ENCODE measurements at regions not wholly inside any gene's neighbourhood (a gene's known extent, or its start where the extent isn't known, plus 50 kb on each side); places are given as distances from the start of the nearest gene placed in this dataset.
"Not testable (repeated sequence)": the region's sequence is repeated elsewhere in the genome, so short reads cannot be mapped to it uniquely, and the experiment has no call there.

DNA sequence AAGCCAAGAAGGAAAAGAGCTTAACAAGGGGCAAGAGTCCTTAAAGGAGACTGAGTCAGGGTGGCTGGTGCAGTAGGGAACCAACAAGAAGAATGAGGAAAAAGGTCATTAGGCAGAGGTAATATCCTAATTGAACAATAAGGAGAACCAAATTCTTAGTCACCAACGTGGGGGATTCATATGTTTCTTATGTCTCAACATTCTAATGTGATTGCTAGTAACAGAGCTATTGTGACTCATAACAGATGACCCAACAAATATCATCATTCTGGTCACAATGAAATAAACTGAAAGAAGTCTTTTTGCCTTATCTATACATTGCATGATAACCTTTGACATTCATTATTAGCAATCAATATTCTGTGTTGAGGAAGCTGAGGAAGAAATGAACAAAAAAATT is 101.6 kb downstream of the RAP2A start:
- TF ChIP-seq, protein P1, sequence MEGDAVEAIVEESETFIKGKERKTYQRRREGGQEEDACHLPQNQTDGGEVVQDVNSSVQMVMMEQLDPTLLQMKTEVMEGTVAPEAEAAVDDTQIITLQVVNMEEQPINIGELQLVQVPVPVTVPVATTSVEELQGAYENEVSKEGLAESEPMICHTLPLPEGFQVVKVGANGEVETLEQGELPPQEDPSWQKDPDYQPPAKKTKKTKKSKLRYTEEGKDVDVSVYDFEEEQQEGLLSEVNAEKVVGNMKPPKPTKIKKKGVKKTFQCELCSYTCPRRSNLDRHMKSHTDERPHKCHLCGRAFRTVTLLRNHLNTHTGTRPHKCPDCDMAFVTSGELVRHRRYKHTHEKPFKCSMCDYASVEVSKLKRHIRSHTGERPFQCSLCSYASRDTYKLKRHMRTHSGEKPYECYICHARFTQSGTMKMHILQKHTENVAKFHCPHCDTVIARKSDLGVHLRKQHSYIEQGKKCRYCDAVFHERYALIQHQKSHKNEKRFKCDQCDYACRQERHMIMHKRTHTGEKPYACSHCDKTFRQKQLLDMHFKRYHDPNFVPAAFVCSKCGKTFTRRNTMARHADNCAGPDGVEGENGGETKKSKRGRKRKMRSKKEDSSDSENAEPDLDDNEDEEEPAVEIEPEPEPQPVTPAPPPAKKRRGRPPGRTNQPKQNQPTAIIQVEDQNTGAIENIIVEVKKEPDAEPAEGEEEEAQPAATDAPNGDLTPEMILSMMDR (conservative IDR thresholded peaks at IDR 0.05) = no peak
- no peak for TF ChIP-seq ZFX (IDR thresholded peaks at IDR 0.05)
- H3K27ac ChIP-seq = no peak overlapping the region

DNA sequence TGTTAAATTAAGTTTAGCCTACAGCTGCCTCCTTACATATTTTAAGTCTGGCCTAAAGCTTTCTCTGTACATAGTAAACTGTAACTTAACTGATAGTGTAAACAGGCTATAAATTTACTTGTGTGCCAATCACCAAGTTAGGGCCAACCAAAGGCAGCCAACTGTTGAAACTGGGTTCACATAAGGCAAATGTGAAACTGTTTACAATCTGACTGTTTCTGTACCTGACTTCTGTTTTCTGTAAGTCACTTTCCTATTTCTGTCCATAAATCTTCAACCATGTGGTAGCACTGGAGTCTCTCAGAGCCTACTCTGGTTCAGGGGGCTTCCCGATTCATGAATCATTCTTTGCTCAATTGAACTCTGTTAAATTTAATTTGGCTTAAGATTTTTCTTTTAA is 103.1 kb downstream of the RAP2A start:
- no peak for TF ChIP-seq ZFX (IDR thresholded peaks at IDR 0.05)
- TF ChIP-seq, protein P1 (conservative IDR thresholded peaks at IDR 0.05) = no peak
- H3K27ac ChIP-seq = no peak overlapping the region

DNA sequence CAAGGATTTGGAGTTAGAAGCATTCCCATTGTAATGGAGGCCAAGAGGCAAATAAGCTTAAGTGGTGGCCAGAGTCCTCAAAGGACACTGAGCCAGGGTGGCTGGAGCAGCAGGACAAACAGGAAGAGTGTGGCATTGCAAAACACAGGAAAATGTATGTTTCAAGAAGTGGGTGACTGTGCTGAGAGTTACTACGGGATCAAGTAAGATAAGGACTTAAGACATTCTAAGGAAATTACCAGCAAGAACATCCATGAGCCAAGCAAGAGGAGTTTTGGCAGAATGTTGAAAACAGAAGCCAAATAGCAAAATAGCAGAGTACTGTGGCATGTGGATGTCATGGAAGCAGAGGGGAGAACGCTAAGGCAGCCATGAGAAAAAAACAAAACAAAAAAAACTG is 104.2 kb downstream of the RAP2A start:
- TF ChIP-seq, protein P1 (conservative IDR thresholded peaks at IDR 0.05) = no peak
- no peak for TF ChIP-seq ZFX (IDR thresholded peaks at IDR 0.05)
- H3K27ac ChIP-seq = no peak overlapping the region

DNA sequence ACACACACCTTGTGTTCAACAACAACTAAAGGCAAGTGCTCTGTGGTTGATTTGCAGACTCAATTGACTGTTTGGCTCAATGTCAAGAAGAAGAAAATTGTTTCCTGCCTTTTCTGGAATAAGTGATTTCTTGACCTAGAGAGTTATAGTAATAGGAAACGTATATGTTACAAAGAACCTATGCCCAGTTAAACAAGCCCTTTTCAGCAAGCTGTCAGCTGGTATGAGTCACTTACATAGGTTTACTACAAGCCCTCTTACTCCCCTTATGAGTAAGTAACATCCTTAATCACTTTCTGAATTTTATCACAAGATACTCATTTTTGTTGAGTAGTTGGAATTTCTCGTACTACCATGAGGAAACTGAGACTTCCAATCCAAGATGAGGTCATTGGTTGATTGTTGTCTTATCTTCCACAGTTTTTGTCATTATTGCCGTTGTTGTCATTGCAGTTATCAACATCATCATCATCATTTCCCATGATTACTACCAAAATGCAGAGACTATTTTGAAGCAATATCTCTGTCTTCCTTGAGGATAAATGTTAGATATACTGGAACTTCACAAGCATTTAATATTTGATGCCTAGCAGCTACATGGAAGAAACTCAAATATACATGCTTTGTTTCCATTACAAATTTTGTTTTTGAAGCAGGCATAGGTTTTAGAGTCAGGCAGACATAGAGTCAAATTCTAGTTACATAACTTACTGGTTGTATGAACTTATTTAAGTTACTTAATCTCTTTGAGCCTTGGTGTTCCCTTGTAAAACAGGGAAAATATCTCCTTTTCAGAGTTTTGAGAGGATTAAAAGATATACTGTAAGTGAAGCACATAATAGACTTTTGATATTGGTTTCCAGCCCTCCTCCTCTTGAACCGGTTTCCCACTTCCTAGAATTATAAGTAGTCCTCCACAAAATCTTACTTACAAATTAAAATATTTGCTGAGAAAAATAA is 106.0 kb downstream of the RAP2A start:
- TF ChIP-seq, protein P1 (conservative IDR thresholded peaks at IDR 0.05) = no peak
- no peak overlapping the region for H3K27ac ChIP-seq

DNA sequence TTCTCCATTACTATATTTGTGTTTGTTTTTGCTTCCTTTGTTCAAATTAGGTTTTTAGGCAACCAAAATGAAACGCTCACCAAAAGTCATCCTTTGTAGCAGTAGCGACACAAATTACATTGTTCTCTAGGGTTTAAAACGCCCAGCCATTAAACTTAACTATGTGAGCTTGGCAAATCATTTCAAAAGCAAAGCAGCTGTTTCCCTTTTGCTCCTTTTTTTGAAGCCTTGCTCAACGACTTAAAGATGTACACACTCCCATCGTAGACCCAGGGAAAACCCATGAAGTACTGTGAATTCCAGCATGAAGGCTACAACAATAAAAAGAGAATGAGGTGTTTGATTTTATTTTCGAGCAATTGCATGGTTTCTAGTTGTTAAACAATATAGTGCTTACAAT is 106.7 kb downstream of the RAP2A start:
- H3K27ac ChIP-seq = no peak overlapping the region
- TF ChIP-seq, protein P1 (conservative IDR thresholded peaks at IDR 0.05) = no peak
- TF ChIP-seq ZFX (IDR thresholded peaks at IDR 0.05) = no peak

DNA sequence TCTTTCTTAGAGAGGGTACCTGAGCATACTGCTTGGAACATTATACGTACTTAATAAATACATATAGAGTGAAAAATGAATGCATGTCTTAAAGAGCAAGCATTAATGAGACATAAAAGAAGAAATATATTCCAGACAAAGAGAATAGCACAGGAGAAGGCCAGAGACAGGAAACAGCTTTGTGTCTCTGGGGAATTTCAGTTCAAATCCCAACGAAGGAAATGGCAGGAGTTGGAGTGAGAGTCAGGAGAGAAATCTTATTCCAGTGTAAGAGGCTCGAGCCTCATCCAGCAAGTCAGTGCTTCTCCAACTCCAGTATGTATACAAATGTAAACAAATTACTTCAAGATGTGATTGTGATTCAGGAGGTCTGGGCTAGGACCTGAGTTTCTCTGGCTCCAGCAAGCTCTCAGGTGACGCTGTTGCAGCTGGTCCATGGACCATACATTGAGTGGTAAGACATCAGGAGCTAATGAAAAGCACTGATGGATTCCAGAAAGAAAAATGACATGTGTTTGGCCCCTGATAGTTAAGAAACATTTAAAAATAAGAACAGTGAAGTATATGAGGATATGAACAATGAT is 108.2 kb downstream of the RAP2A start:
- TF ChIP-seq, protein P1 (conservative IDR thresholded peaks at IDR 0.05) = no peak
- no peak for TF ChIP-seq ZFX (IDR thresholded peaks at IDR 0.05)
- H3K27ac ChIP-seq = no peak overlapping the region

DNA sequence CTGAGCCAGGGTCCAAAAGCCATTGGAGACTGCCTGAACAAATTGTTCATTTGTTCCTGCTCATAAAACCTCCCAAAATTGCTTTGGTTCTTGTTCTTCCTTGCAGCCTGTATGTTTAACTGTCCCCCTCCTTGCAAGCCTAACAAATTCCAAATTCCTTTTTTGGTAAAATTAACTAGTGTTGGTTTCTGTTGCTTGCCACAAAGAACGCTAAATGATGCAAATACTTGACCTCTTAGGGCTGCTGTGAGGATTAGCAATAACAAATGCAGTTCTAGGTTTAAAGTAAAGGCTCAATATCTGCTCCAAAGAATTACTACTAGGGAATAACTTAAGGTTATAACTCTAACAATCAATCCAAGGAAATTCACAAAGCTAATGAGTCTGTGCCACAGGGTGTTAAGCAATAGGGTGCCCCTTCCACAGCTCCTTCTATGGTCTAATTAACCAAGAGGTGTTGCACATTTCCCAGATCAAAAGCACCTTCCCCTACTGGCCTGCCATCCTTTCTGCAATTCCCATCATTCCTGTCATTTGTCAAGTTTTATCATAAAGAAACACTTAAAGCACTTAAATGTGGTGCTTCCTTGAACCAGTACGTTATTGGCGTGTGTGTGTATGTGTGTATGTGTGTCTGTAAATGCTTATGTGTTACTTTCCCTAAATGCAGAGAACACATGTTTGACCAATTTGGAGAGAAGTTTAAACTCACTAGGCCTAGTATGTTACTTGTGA is 110.2 kb downstream of the RAP2A start:
- no peak overlapping the region for H3K27ac ChIP-seq
- TF ChIP-seq ZFX (IDR thresholded peaks at IDR 0.05) = no peak
- TF ChIP-seq, protein P1 (conservative IDR thresholded peaks at IDR 0.05) = no peak

DNA sequence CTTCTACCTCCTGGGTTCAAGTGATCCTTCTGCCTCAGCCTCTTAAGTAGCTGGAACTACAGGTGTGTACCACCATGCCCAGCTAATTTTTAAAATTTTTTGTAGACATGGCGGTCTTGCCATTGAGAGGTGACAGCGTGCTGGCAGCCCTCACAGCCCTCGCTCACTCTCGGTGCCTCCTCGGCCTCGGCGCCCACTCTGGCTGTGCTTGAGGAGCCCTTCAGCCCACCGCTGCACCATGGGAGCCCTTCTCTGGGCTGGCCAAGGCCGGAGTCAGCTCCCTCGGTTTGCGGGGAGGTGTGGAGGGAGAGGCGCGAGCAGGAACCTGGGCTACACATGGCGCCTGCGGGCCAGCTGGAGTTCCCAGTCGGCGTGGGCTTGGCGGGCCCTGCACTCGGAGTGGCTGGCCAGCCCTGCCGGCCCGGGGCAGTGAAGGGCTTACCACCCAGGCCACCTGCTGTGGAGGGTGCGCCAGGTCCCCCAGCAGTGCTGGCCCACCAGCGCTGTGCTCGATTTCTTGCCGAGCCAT is 111.1 kb downstream of the RAP2A start:
- not testable (repeated sequence) for H3K27ac ChIP-seq
